Mucosa of descending colon (tissue), 3 donors: ENCODE measurements at regions not wholly inside any gene's neighbourhood (a gene's known extent, or its start where the extent isn't known, plus 50 kb on each side); places are given as distances from the start of the nearest gene placed in this dataset.

ENCODE experiments used
- ATAC-seq: fragments of 200-7000 bp; cut with Tn5 transposase; one replicate; pipeline ENCODE4 v1.9.1; 2020; ENCODE audit warnings: mild to moderate bottlenecking, moderate library complexity
- DNase-seq, 3 donors: peaks; one replicate each; pipeline ENCODE4 v3.0.0-alpha.2; 2020
- H3K36me3 ChIP-seq: fragments of 200-600 bp; one replicate; pipeline ENCODE4 v1.8.0; 2021; ENCODE audit warnings: low read depth, mild to moderate bottlenecking
- H3K4me1 ChIP-seq: fragments of 200-600 bp; one replicate; pipeline ENCODE4 v1.8.0; 2021; ENCODE audit warnings: low read depth, mild to moderate bottlenecking
- H3K4me3 ChIP-seq: fragments of 200-600 bp; one replicate; pipeline ENCODE4 v1.8.0; 2021; ENCODE audit warnings: mild to moderate bottlenecking
- H3K9me3 ChIP-seq: fragments of 200-600 bp; one replicate; pipeline ENCODE4 v1.8.0; 2021; ENCODE audit warnings: mild to moderate bottlenecking
- intact Hi-C, 2 donors: fragments of 100-400 bp; cut with DNase I in 1 of 2; cut with micrococcal nuclease in 1 of 2; formaldehyde crosslinking; loops; one replicate each; pipeline versions ENCODE4 v1.11.0 to v1.11.1; 2022; cut with DNase I, micrococcal nuclease
- TF ChIP-seq, protein P1 (sequence below): fragments of 200-600 bp; IDR thresholded peaks from one replicate; pipeline ENCODE4 v1.8.0; 2022; ENCODE audit warnings: antibody characterized with exemption, mild to moderate bottlenecking
- donor health status: DM: no; HTN: no; CAD: no; lungs with moderate emphysema.
- donor health status: DM: no; HTN: no; CAD: no.
- donor health status: DM: no; HTN: yes; CAD: no.

DNA sequence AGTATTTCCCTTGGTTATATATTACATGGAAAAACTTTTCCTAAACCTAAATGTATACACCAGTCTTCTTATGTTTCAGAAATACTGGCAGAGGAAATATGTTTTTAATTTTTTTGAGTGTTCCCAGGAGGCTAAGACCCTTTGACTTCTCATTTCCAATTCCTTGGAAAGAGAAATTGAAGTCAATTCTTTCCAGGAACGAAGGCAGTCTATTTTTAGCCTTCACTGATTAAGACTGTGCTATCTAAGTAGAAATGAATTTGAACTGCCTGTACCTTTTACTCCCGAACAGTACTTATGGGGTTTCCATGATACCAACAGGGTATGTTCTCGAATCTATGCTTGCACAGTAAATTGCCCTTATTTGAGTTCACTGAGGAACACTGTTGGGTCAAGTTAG is 340.3 kb upstream of the CD180 start:
- intact Hi-C loops, result no loop called here
- Histone ChIP-seq H3K36me3 (no peaks in the 10 kb centered on the region), H3K4me3 (no peak overlapping the region), H3K9me3 (no peaks in the 10 kb centered on the region), H3K4me1 (no peaks in the 10 kb centered on the region)
- DNase-seq (no peak), ATAC-seq (no peak)
- TF ChIP-seq, protein P1, sequence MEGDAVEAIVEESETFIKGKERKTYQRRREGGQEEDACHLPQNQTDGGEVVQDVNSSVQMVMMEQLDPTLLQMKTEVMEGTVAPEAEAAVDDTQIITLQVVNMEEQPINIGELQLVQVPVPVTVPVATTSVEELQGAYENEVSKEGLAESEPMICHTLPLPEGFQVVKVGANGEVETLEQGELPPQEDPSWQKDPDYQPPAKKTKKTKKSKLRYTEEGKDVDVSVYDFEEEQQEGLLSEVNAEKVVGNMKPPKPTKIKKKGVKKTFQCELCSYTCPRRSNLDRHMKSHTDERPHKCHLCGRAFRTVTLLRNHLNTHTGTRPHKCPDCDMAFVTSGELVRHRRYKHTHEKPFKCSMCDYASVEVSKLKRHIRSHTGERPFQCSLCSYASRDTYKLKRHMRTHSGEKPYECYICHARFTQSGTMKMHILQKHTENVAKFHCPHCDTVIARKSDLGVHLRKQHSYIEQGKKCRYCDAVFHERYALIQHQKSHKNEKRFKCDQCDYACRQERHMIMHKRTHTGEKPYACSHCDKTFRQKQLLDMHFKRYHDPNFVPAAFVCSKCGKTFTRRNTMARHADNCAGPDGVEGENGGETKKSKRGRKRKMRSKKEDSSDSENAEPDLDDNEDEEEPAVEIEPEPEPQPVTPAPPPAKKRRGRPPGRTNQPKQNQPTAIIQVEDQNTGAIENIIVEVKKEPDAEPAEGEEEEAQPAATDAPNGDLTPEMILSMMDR, result no peak

DNA sequence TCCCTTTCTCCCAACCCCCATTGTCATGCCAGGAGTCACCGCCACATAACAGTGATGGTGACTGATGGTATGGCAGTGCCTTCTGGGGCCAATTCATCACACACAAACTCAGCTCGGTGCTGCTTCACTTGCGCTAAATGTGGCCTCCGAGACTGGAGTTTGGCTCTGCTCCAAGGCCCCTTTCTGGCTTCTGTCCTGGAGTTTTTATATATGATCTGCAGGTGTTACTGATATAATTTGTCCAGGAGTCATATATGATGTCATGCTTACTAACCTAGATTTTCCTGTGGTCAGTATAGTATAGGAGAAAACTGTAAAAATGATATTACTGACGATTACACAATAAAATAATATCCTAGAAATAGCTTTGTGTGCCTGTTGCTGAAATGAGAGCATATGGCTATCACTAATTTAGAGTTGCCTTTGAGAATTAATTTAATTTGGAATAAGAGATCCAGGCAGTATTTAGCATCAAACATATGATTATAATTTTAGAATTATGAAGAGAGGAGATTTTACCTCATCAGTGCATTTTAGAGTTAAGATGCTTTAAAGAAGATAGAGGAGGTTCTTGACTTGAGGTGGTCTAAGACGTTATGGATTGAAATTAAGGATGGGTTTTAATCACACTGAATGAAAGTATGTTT is 334.1 kb upstream of the CD180 start:
- Histone ChIP-seq H3K9me3 (no peaks in the 10 kb centered on the region), H3K4me1 (no peaks in the 10 kb centered on the region), H3K4me3 (no peak overlapping the region), H3K36me3 (no peaks in the 10 kb centered on the region)
- ATAC-seq, result no peak
- TF ChIP-seq, protein P1, result no peak
- intact Hi-C loops, result no loop called here
- DNase-seq, result no peak

DNA sequence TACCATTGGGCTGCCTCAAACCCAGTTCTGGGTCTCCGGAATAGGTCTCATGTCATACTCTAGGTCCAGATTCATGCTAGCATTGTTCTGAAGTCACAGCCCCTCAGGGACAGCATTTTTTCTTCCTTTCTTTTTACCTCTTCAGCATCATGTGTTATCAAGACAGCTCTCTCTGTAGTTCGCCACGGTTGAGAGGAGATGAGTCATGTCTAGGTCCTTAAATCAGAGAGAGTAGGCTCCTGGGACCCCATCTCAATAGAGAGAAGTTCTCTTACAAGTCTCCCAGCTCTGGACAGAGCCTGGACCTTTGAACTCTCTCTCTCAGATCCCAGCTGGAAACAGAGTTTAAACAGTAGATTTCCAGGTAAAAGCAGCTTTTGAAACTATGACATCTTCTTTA is 332.4 kb upstream of the CD180 start:
- TF ChIP-seq, protein P1, result no peak
- no peaks in the 10 kb centered on the region for H3K36me3 ChIP-seq
- no peak for DNase-seq
- no peaks in the 10 kb centered on the region for H3K4me1 ChIP-seq
- no peaks in the 10 kb centered on the region for H3K9me3 ChIP-seq
- no peak overlapping the region for H3K4me3 ChIP-seq
- no peak for ATAC-seq
- intact Hi-C loops, result no loop called here

DNA sequence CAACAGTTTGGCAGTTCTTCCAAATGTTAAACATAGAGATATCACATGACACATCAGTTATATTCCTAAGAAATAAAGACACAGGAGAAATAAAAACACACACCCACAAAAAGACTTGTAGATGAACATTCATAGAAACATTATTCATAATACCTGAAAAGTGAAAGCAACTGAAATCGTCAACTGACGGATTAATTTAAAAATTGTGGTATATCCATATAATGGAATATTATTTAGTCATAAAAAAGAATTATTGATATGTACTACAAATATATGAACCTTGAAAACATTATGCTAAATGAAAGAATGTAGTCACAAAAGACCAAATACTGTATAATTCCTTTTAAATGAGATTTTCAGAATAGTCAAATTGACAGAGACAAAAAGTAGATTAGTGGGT is 330.2 kb upstream of the CD180 start:
- H3K36me3 ChIP-seq, result no peaks in the 10 kb centered on the region
- intact Hi-C loops, result no loop called here
- ATAC-seq (no peak), DNase-seq (no peak)
- no peaks in the 10 kb centered on the region for H3K9me3 ChIP-seq
- H3K4me3 ChIP-seq, result no peak overlapping the region
- TF ChIP-seq, protein P1, result no peak
- H3K4me1 ChIP-seq, result no peaks in the 10 kb centered on the region

DNA sequence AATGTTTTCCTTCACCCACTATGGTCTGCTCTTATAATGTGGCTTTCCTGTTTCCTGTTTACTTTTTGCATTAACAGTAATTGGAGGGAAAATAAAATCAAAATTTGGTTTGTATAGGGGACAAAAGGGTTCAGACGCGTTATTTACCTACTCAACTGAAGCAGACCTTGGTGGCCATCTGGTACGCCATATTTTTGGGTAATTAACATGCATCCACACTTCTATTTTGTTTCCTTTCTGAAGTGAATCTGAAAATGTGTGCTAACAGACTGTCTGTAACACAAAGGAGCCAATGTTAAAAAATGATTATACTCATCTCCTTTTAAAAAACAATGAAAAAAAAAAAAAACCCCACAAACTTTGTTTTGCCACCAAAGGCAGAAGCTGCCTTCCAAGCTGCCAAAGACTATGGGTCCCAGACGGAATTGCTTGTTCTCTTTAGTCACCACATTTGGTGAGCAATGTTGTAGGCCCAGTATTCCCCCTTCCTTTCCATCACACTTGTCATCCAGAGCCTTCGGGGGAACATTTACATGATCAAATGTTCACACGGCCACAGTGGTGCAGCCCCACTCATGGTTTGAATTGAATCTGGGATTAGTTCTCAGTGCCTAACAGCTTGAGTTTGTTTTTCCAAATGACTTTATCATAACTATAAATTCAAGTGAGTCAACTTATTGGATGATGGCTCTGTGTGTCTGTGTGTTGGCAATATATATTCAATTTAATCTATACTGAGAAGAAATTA is 323.7 kb upstream of the CD180 start:
- intact Hi-C loops, result no loop called here
- no peak for DNase-seq
- Histone ChIP-seq H3K9me3 (no peaks in the 10 kb centered on the region), H3K36me3 (no peaks in the 10 kb centered on the region), H3K4me1 (no peaks in the 10 kb centered on the region), H3K4me3 (no peak overlapping the region)
- TF ChIP-seq, protein P1, result no peak
- no peak for ATAC-seq
